GM12873 (cell line): ENCODE measurements at regions not wholly inside any gene's neighbourhood (a gene's known extent, or its start where the extent isn't known, plus 50 kb on each side); places are given as distances from the start of the nearest gene placed in this dataset.

Experiments
- CTCF ChIP-seq: IDR thresholded peaks from 2 replicates; pipeline ENCODE4 v1.5.1; 2012; ENCODE audit warnings: low read depth, mild to moderate bottlenecking, moderate library complexity, low read length, control low read depth; ENCODE audit not compliant: insufficient read depth; ENCODE audit errors: missing control alignments

GRCh38 chr7:46834921-46835320, 747.0 kb downstream of the TNS3 start:
- TF ChIP-seq CTCF: no peak

GRCh38 chr7:46833197-46833596, 748.7 kb downstream of the TNS3 start:
- TF ChIP-seq CTCF: no peak

GRCh38 chr7:46832136-46832535, 749.8 kb downstream of the TNS3 start:
- TF ChIP-seq CTCF: no peak

- TF ChIP-seq CTCF: no peak
Observed at GRCh38 chr7:46819819-46820218, 762.1 kb downstream of the TNS3 start.

GRCh38 chr7:46814516-46815250, 767.2 kb downstream of the TNS3 start:
- TF ChIP-seq CTCF: no peak

- no peak for TF ChIP-seq CTCF
Observed at GRCh38 chr7:46812101-46812675, 769.7 kb downstream of the TNS3 start.

GRCh38 chr7:46811529-46811928, 770.4 kb downstream of the TNS3 start:
- TF ChIP-seq CTCF: no peak
